HT-29 (cell line): ENCODE measurements at regions not wholly inside any gene's neighbourhood (a gene's known extent, or its start where the extent isn't known, plus 50 kb on each side); places are given as distances from the start of the nearest gene placed in this dataset.
"Not testable (repeated sequence)": the region's sequence is repeated elsewhere in the genome, so short reads cannot be mapped to it uniquely, and the experiment has no call there.

ENCODE experiments used
- DNase-seq: peaks from one replicate; pipeline ENCODE4 v3.0.0-alpha.2; 2015; ENCODE audit warnings: low spot score

DNA sequence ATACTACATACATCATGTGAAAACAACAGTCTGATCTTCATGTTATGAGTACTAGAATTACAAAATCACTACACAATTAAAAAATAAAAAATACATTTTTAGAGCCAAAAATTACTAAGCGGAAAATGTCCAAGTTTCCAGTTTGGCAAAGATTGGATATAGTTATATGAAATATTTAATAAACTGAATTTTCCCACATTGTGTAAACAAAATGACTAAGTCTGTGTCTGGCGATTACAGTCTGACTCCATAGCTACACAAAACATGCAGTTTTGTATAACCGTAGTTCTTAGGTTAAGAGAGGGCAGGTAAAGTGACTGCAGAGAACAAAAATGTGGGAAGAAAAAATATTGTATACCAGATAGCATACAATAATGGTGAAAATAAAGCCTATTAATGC, 59.2 kb upstream of the TMEM47 start:
- no peak for DNase-seq

DNA sequence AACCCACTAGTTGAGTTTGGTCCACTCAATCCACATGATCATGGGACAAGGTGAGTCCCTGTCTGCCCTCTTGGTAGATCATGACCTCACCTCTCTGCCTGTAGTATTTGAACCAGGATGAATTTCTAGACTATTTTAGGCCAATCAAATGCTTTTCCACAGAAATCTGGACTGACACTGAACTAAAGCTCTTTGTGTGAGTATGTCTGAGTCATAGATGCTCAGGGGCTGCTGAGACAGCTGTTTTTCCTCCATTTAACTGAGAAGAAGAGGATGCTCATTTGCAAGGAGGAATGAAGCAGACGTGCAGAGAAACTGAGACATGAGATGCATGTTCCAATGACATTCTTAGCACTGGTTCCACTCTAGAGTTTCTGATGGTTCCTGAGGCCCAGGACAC, 77.3 kb upstream of the TMEM47 start:
- DNase-seq: no peak

DNA sequence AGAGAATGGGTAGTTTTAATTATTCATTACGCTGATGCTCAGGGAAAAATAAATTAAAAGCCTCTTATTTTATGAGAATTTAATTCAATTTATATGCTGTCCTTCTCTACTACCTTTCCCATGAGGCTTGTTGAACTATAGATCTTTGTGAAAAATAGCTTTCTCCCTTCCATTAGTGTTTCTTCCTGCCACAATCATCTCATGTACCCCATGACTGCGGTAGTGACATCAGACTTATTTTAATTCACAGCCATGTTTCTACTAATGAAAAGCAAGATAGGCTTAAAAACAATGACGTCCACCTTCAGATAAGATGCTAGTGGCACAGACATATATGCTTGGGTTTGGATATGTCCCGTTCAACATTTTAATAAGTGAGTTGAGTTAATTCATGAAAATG, 87.4 kb upstream of the TMEM47 start:
- DNase-seq: no peak

DNA sequence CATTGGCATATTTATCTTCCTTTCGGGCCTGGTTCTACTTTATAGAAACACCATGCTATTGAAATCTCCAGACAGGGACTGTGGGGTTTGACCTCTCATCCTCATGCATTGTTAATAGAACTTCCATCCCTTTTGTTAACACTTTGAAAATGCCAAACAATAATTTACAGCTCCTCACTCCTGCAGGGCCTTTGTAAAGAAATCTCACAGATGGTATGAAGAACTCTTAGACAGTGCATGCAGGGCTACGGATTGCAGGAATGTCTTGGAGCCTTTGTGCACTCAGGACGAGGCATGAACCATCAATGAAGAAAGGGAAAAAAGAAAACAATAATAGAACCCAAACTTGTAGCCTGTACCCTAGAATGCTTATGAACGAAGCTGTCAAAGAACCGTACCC, 92.8 kb upstream of the TMEM47 start:
- DNase-seq: no peak

DNA sequence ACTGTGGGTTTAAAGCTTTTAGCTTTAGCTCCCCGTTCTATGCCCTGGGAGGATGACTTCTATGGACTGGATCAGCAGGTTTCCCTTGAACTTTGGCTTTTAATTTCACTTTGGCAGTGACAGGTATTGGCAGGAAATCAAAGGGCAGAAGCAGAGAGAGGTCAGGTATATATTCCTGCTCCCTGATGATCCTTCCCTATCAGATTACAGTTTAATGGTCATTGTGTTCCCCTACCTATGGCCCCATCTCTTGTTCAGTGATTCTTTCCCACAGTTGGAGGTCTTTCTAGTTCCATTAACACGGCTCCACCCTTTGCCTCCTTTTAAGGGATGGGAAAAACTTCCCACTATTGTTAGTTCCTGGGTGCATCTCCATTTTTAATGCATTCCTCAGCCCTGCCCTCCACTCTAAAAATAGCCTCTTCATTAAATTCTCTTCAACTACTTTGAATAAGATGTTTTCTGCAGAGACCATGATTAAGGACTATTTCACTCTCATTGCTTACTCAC, 107.8 kb upstream of the TMEM47 start:
- peak; percentile 57 for DNase-seq

DNA sequence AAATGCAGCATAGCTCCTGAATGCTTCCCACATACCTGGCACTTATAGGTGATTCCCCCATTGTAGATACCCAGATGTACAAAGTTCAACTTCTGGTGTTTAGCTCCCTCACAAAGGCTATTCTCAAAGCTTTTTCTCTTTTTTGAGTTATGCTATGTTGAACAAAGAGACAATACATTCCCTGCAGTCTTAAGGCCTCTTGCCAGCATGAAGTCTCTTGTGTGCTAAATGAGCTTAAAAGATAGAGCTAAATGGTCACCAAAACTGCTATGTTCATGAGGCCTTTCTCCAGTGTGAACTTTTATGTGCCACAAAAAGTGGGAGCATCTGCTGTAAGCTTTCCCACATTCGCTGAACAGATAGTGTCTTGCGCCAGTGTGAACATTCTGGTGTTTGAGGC, 111.2 kb upstream of the TMEM47 start:
- DNase-seq: no peak

DNA sequence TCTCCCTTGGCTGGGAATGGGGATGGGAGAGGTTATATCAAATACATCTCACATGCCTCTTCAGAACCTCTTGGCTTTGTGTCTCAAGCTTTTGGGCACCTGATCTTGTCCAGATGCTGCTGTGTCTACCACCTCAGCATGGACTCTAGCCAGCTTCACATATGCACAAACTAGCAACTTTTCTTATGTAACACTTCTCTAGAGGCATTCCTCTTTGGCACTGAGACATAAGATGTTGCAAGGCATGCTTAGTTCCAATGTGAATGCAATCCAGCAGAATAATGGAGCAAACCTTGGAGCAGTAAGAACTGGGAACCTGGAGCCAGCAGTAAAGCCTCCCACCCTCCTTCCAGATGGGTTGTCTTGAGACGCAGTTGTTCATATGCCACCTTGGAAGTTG, 113.4 kb upstream of the TMEM47 start:
- no peak for DNase-seq

DNA sequence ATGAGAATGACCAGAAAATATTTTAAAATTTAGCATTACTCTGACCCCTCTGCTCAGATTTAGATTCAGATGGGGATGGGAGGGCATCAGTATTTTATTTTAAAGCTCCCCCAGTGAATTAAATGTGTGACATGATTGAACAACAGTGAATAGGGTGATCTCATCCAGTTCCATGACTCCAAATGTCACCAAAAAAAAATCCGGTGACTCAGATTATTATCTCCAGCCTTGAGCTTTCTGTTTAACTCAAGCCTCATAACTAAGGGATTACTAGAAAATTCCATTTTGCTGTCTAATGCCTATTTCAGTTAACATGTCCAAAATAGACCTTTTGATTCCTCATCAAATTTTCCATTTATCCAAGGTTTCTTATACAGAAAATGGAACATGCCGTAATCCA, 121.8 kb upstream of the TMEM47 start:
- no peak for DNase-seq

DNA sequence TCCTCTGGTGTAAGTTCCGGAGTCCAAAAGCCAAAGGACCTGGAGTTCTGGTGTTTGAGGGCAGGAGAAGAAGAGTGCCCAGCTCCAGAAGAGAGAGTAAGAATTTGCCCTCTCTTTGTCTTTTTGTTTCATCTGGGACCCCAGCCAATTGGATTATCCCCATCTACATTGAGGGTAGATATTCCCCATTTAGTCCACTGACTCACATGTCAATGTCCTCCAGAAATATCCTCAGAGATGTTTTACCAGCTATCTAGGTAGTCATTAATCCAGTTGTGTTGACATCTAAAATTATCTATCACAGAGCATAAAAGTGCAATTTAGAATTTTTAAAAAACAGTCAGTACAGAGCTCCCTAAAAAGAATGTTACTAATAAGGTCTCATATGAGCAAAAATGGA, 132.9 kb upstream of the TMEM47 start:
- DNase-seq: no peak

DNA sequence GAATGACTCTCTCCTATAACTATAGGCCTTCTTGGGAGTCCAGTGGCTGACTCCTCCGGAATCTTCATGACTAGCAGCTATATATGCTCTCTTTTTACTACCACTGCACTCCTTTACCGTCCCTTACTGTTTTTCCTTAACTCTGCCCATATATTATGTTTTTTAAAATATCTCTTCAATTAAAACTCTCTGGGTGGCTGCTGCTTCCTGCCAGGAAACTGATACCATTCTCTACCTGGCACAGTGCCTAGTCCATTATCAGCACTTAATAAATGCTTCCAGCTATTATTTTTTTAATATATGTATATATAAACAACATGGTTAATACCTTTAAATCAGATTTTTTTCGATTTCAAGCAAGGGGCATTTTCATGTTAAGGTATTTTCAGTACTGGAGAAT, 136.6 kb upstream of the FAM47B start:
- no peak for DNase-seq

DNA sequence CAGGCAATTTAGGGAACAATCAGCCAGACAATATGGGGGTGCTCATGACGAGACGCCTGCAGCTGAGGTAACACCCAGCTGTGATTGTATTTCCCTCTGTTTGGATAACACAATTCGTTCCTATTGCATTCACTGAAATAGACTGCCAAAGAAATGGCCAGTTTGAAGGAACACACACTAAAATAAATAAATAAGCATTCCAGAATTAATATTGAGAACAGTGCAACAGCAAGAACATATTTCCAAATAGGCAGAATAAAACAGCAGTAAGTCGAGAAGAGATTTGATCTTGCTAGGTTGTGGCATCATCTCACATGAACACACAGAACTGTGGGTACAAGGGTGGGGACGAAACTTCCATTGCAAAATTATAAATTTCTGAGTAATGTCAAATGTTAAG, 133.5 kb upstream of the FAM47B start:
- DNase-seq: no peak

DNA sequence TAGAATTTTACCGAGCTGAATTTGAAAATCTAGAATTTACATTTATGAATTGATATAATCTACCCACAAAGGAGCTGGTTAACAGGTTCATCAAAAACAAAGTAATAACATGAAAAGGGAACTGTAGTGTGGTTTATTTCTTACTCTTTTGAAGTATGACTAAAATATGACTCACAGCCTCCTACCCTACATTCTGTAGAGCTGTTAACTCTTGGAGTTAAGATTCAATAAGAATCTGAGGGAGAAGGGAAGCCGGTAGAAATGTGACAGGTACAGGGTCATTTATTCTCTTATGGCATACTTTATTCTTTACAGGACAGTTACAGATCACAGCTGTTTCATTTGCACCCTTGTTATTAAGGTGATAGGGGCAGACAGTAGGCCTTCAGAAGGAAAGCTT, 132.2 kb upstream of the FAM47B start:
- DNase-seq: peak; percentile 21

DNA sequence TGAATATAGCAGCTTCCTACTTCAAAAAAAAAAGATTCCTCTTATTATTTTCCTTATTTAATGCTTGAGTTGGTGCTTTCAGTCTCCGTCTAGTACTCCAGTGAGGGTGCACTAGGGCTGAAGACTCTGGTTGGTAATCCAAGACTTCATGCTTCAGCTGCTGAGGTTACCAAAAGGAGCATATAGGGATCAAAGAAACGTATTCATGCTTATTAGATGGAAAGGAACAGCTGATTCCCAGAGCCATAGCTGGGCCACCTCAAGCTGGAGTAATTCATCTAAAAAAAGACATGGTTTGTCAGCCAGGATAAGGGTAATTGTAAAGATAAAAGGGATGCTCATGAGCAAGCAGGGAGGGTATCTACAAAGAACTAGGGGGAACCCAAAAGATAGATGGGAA, 131.7 kb upstream of the FAM47B start:
- no peak for DNase-seq

DNA sequence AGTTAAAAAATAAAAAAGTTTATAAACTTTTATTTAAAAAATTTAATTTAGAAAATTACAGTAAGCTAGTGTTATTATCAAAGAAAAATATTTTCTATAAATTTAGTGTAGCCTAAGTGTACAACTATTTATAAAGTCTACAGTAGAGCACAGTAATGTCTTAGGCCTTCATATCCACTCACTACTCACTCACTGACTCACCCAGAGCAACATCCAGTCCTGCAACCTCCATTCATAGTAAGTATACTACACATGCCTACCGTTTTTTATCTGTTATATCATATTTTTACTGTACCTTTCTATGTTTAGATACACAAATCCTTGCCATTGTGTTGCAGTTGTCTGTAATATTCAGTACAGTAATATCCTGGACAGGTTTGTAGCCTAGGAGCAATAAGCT, 129.0 kb upstream of the FAM47B start:
- no peak for DNase-seq

DNA sequence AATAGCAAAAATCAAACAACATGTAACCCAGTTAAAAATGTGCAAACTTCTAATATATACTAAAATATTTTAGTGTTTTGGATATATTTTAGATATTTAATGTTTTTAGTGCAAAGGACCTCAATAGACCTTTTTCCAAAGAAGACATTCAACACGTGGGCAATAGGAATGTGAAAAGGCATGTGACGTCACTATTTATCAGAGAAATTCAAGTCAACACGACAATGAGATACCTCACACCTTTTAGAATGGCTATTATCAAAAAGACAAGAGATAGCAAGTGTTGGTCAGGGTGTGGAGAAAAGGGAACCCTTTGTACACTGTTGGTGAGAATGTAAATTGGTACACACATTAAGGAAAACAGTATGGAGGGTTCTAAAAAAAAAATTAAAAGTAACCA, 115.6 kb upstream of the FAM47B start:
- DNase-seq: no peak

DNA sequence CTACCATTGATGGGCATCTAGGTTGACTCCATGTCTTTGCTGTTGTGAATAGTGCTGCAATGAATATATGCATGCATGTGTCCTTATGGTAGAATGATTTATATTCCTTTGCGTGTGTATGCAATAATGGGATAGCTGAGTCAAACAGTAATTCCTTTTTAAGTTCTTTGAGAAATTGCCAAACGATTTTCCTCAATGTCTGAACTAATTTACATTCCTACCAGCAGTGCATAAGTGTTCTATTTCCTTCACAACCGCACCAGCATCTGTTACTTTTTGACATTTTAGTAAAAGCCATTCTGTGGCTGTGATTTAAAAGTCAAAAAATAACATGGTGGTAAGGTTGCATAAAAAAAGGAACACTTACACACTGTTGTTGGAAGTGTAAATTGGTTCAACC, 103.1 kb upstream of the FAM47B start:
- no peak for DNase-seq

DNA sequence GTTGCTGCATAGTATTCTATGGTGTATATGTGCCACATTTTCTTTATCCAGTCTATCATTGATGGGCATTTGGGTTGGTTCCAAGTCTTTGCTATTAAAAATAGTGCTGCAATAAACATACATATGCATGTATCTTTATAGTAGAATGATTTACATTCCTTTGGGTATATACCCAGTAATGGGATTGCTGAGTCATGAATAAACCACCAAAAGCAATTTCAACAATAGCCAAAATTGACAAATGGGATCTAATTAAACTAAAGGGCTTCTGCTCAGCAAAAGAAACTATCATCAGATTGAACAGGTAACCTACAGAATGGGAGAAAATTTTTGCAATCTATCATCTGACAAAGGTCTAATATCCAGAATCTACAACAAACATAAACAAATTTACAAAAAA, 101.4 kb upstream of the FAM47B start:
- DNase-seq: not testable (repeated sequence)

DNA sequence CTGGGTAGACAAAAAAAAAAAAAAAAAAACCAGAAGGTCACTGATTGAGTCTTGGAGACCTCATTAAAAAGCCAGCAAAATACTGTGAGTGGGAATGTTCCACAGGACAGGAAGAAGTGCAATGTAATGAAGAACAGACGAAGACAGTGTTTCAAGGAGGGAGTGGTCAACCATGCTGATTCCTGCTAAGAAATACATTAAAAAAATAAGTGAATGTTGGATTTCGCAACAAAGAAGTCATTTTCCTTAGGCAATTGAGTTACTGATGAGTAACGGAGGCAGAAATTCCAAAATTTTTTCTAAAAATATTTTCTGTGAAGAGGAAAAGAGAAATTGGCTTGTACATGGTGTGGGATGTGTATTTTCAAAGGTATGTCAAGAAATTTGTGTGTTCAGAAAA, 94.3 kb upstream of the FAM47B start:
- DNase-seq: no peak

DNA sequence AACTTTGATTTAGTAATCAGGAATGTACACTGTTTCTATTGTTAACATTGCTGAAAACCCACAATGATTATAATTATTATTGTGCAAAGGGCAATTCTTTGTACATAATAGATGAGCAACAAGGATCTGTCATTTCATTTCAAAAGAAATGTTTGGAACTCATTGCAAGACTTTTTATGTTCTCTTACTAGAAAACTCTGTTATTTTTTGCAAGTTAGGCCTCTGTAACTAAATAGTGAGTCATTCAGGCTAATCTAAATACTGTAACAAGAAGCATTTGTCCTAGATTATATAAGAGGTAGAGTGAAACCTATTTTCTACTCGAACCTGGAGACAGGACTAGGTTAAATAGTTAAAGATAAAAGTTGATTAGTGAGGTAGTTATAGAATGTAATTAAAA, 93.2 kb upstream of the FAM47B start:
- DNase-seq: no peak

DNA sequence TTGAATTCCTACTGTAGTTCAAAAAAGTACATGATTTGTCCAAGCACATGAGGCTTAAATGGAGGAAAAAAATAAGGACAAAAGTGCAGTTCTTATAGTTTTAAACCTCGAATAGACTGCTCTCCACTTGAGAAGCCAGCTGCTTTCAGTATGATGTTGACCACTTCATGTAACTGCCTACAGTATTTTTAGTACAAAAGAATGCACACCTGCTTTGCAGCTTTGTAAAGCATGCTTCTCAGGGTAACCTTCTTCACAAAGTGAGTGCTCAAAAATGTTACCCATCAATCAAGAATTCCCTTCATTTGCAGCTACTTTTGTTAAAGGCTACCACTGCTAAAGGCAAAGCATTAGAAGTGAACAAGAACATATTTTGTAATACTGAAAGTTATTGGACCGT, 83.4 kb upstream of the FAM47B start:
- no peak for DNase-seq

DNA sequence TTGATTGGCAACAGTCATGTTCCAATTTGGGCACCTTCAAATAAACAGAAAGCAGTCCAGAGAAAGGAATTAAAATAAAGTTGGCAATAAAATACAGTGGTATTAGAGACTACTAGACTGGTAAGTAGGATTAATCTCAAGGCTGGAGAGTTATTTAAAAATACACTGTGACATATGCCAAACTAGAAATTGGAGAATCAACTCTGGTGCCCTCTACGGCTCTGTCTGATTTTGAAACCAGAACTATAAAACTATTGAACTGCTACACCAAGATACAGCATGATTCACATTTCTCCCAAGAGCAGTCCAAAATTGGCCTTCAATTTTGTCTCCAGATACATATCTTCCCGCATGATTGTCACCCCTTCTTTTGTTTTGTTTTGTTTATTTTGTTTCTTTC, 78.7 kb upstream of the FAM47B start:
- no peak for DNase-seq

DNA sequence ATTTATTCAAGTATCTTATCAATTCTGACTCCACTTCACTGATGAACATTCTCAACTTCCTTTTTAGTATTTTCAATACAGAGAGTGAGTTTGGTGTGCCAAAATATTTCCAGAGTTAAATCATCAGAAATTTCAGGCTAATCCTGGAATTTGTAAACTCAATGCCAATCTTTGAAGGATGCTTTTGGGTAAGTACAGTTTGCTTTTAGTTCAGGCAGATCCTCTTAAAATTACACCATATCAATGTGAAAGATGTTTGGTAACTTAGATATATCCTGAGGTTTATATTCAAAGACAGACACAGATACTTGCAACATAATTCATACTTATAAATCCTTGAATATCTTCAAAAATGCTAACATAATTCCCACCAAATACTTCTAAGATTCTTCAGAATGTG, 76.0 kb upstream of the FAM47B start:
- no peak for DNase-seq

DNA sequence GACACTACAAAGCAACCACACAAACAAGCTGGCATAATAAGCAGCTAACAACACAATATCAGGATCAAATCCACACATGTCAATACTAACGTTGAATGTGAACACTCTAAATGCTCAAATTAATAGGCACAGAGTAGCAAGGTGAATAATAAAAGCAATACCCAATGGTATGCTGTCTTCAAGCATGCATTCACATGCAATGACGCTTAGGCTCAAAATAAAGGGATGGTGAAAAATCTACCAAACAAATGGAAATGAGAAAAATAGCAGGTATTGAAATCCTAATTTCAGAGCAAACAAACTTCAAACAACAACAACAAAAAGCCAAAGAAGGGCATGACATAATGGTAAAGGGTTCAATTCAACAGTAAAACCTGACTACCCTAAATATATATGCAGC, 74.0 kb upstream of the FAM47B start:
- DNase-seq: no peak

DNA sequence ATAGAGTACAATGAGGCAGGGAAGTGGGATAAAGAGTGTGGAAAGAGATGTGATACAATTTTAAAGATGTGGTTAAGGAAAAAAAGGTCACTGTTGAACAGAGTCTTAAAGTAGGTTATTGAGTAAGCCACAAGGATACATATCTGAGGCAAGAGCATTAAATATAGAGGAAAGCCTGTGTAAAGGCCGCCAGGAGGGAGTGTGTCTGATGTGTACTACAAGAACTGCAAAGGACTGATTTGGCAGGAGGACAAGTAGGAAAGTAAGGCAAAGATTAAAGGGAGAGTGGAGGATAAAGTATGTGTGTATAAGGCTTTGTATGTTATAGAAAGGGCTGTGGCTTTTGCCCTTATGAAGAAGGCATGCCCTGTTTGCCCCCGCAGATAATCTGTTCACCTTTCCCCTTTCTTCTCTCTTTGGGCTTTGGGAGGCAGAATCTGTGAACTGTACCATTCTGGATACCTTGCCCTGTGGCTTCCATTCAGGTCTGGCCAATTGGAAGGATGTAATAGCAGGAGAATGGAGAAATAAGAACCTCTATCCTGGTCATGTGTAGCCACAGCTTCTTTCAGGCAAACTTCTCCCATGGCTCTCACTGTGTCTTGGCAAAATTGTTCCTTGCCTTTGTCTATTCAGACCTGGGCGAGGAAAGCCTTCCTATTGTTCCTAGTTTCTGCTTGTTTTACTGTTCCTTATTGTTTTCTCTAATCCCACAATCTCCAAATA, 68.9 kb upstream of the FAM47B start:
- DNase-seq: no peak
